H9 (cell line): ENCODE measurements at regions not wholly inside any gene's neighbourhood (a gene's known extent, or its start where the extent isn't known, plus 50 kb on each side); places are given as distances from the start of the nearest gene placed in this dataset.

Experiments used
- DNase-seq: peaks from one replicate; pipeline ENCODE4 v3.0.0-alpha.2; 2017
- H2AFZ ChIP-seq: one replicate; pipeline ENCODE4 v1.6.1; 2013; ENCODE audit warnings: mild to moderate bottlenecking, low read length, control low read depth, moderate library complexity
- H2AK5ac ChIP-seq: 2 replicates; pipeline ENCODE4 v1.6.1; 2013; ENCODE audit warnings: low read length, control low read depth, mixed read lengths; ENCODE audit not compliant: insufficient read length
- H2BK120ac ChIP-seq: one replicate; pipeline ENCODE4 v1.6.1; 2013; ENCODE audit warnings: low read depth, mild to moderate bottlenecking, low read length, control low read depth, inconsistent platforms; ENCODE audit not compliant: poor library complexity, severe bottlenecking
- H2BK12ac ChIP-seq: 2 replicates; pipeline ENCODE4 v1.6.1; 2013; ENCODE audit warnings: low read length, control low read depth, mixed read lengths, low read depth; ENCODE audit not compliant: insufficient read length
- H2BK15ac ChIP-seq: 2 replicates; pipeline ENCODE4 v1.6.1; 2013; ENCODE audit warnings: low read depth, low read length, control low read depth
- H2BK20ac ChIP-seq: one replicate; pipeline ENCODE4 v1.6.1; 2013; ENCODE audit warnings: low read depth, mild to moderate bottlenecking, low read length, control low read depth, inconsistent platforms; ENCODE audit not compliant: poor library complexity, severe bottlenecking
- H2BK5ac ChIP-seq: 2 replicates; pipeline ENCODE4 v1.6.1; 2013; ENCODE audit warnings: low read length, control low read depth, mixed read lengths; ENCODE audit not compliant: insufficient read length
- H3K14ac ChIP-seq: 2 replicates; pipeline ENCODE4 v1.6.1; 2013; ENCODE audit warnings: low read length, control low read depth; ENCODE audit not compliant: insufficient read depth
- H3K18ac ChIP-seq: 2 replicates; pipeline ENCODE4 v1.6.1; 2013; ENCODE audit warnings: low read depth, mild to moderate bottlenecking, mixed read lengths, low read length, control low read depth; ENCODE audit not compliant: insufficient read length
- H3K23ac ChIP-seq: 2 replicates; pipeline ENCODE4 v1.6.1; 2013; ENCODE audit warnings: low read length, control low read depth, mixed read lengths, low read depth; ENCODE audit not compliant: insufficient read length
- H3K23me2 ChIP-seq: 2 replicates; pipeline ENCODE4 v1.6.1; 2013; ENCODE audit warnings: low read depth, mild to moderate bottlenecking, mixed read lengths, low read length, control low read depth; ENCODE audit not compliant: insufficient read length, poor library complexity, severe bottlenecking
- H3K27ac ChIP-seq: 2 replicates; pipeline ENCODE4 v1.5.1; 2013; ENCODE audit warnings: low read length, control low read depth, mixed read lengths, low read depth; ENCODE audit not compliant: insufficient read length
- H3K27me3 ChIP-seq: 2 replicates; pipeline ENCODE4 v1.6.1; 2013; ENCODE audit warnings: low read length, control low read depth, inconsistent platforms; ENCODE audit not compliant: insufficient read depth
- H3K4ac ChIP-seq: 2 replicates; pipeline ENCODE4 v1.6.1; 2013; ENCODE audit warnings: low read depth, mild to moderate bottlenecking, control low read depth, inconsistent platforms, low read length, moderate library complexity
- H3K4me1 ChIP-seq: 2 replicates; pipeline ENCODE4 v1.6.1; 2013; ENCODE audit warnings: low read length, control low read depth, inconsistent platforms; ENCODE audit not compliant: insufficient read depth
- H3K4me2 ChIP-seq: 2 replicates; pipeline ENCODE4 v1.6.1; 2013; ENCODE audit warnings: low read length, control low read depth, mixed read lengths; ENCODE audit not compliant: insufficient read length, insufficient read depth
- H3K56ac ChIP-seq: 2 replicates; pipeline ENCODE4 v1.6.1; 2013; ENCODE audit warnings: low read depth, mild to moderate bottlenecking, mixed read lengths, low read length, control low read depth; ENCODE audit not compliant: insufficient read length
- H3K79me1 ChIP-seq: 2 replicates; pipeline ENCODE4 v1.6.1; 2013; ENCODE audit warnings: low read depth, mild to moderate bottlenecking, moderate library complexity, low read length, control low read depth, inconsistent platforms; ENCODE audit not compliant: insufficient read depth, poor library complexity, severe bottlenecking
- H3K79me2 ChIP-seq: 2 replicates; pipeline ENCODE4 v1.6.1; 2013; ENCODE audit warnings: low read length, control low read depth, inconsistent platforms; ENCODE audit not compliant: insufficient read depth
- H3K9ac ChIP-seq: 2 replicates; pipeline ENCODE4 v1.6.1; 2013; ENCODE audit warnings: low read length, control low read depth, mixed read lengths; ENCODE audit not compliant: insufficient read length; ENCODE audit errors: extremely low read depth
- H3K9me3 ChIP-seq: one replicate; pipeline ENCODE4 v1.6.1; 2013; ENCODE audit warnings: low read depth, low read length, inconsistent platforms; ENCODE audit not compliant: control insufficient read depth
- H3T11ph ChIP-seq: one replicate; pipeline ENCODE4 v1.6.1; 2013; ENCODE audit warnings: mild to moderate bottlenecking, low read length, control low read depth, inconsistent platforms
- H4K20me1 ChIP-seq: one replicate; pipeline ENCODE4 v1.6.1; 2013; ENCODE audit not compliant: control insufficient read depth, insufficient read length, insufficient read depth
- H4K5ac ChIP-seq: 2 replicates; pipeline ENCODE4 v1.6.1; 2013; ENCODE audit warnings: low read depth, mild to moderate bottlenecking, mixed read lengths, low read length, control low read depth; ENCODE audit not compliant: insufficient read length
- H4K8ac ChIP-seq: replicated peaks from 2 replicates; pipeline ENCODE4 v1.6.1; 2013; ENCODE audit warnings: low read length, control low read depth, mixed read lengths, low read depth; ENCODE audit not compliant: insufficient read length
- H4K91ac ChIP-seq: 2 replicates; pipeline ENCODE4 v1.6.1; 2013; ENCODE audit warnings: low read depth, mild to moderate bottlenecking, moderate library complexity, mixed read lengths, low read length, control low read depth; ENCODE audit not compliant: insufficient read length
- H3K27ac Mint-ChIP-seq, 3 experiments: 2 replicates in 2 of 3; 3 replicates in 1 of 3; pipeline ENCODE4 v1.8.0; 2020 to 2021; ENCODE audit warnings: mixed read lengths in 3 of 3, mild to moderate bottlenecking in 1 of 3, moderate library complexity in 1 of 3
- H3K27me3 Mint-ChIP-seq: 2 replicates; pipeline ENCODE4 v1.8.0; 2021; ENCODE audit warnings: low read depth, mild to moderate bottlenecking, moderate library complexity, mixed read lengths
- H3K36me3 Mint-ChIP-seq, 3 experiments: 2 replicates in 2 of 3; 3 replicates in 1 of 3; pipeline ENCODE4 v1.8.0; 2020 to 2021; ENCODE audit warnings: low read depth in 3 of 3, mixed read lengths in 3 of 3; ENCODE audit not compliant: insufficient read depth in 1 of 3
- H3K4me1 Mint-ChIP-seq, 2 experiments: 2 replicates each; pipeline ENCODE4 v1.8.0; 2020; ENCODE audit warnings: mixed read lengths in 2 of 2
- H3K4me3 Mint-ChIP-seq, 2 experiments: 2 replicates in 1 of 2; 3 replicates in 1 of 2; pipeline ENCODE4 v1.8.0; 2020 to 2021; ENCODE audit warnings: mild to moderate bottlenecking in 2 of 2, mixed read lengths in 2 of 2, moderate library complexity in 1 of 2
- H3K9me3 Mint-ChIP-seq, 2 experiments: 2 replicates in 1 of 2; 3 replicates in 1 of 2; pipeline ENCODE4 v1.8.0; 2020; ENCODE audit warnings: mild to moderate bottlenecking in 2 of 2, mixed read lengths in 2 of 2, moderate library complexity in 1 of 2
- CTCF ChIP-seq: fragments of 200-600 bp; sonication (generic); conservative IDR thresholded peaks from 3 replicates; pipeline ENCODE4 v1.8.0; 2021; ENCODE audit warnings: antibody characterized with exemption, mild to moderate bottlenecking
- WGBS: extraction: QIAGEN DNeasy Blood & Tissue Kit; methylation state at CpG from one replicate; pipeline ENCODE4 v1.1.7; 2013; ENCODE audit warnings: missing lambda C conversion rate, low lambda C conversion rate, mixed read lengths; ENCODE audit not compliant: insufficient read length; ENCODE audit errors: extremely low coverage; 5-methylcytosine and 5-hydroxymethylcytosine counted together

- H3K4me1 Mint-ChIP-seq = no peaks in the 10 kb centered on the region
- no peaks in the 10 kb centered on the region for H3K23me2 ChIP-seq
- no peaks in the 10 kb centered on the region for H4K20me1 ChIP-seq
- H3K9me3 ChIP-seq = no peaks in the 10 kb centered on the region
- no peak overlapping the region for H3K9ac ChIP-seq
- no peak overlapping the region for H4K8ac ChIP-seq
- H2BK15ac ChIP-seq = no peak overlapping the region
- no peak overlapping the region for H3K4me2 ChIP-seq
- no peak overlapping the region for H3K27ac ChIP-seq
- no peak for DNase-seq
- H2BK20ac ChIP-seq = no peak overlapping the region
- no peak overlapping the region for H2AFZ ChIP-seq
- no peak overlapping the region for H2BK5ac ChIP-seq
- H3K18ac ChIP-seq = no peak overlapping the region
- H3K4ac ChIP-seq = no peak overlapping the region
- WGBS = no CpG with 5 or more reads among the region's 5 CpGs
- H2AK5ac ChIP-seq = no peak overlapping the region
- no peak overlapping the region for H3T11ph ChIP-seq
- no peak overlapping the region for H3K56ac ChIP-seq
- H3K36me3 Mint-ChIP-seq = no peaks in the 10 kb centered on the region
- H2BK120ac ChIP-seq = no peak overlapping the region
- no peaks in the 10 kb centered on the region for H3K79me1 ChIP-seq
- H3K4me3 Mint-ChIP-seq = no peak overlapping the region
- H3K4me1 ChIP-seq = no peaks in the 10 kb centered on the region
- no peaks in the 10 kb centered on the region for H3K79me2 ChIP-seq
- no peak overlapping the region for H4K91ac ChIP-seq
- no peak overlapping the region for H3K14ac ChIP-seq
- H3K27me3 Mint-ChIP-seq = no peaks in the 10 kb centered on the region; the same call in 1 of the 2 replicates
- H2BK12ac ChIP-seq = no peak overlapping the region
- TF ChIP-seq CTCF = no peak
- no peak overlapping the region for H3K23ac ChIP-seq
- no peaks in the 10 kb centered on the region for H3K27me3 ChIP-seq
- H3K27ac Mint-ChIP-seq = no peak overlapping the region
- H3K9me3 Mint-ChIP-seq = no peaks in the 10 kb centered on the region
- H4K5ac ChIP-seq = no peak overlapping the region
Measured at GRCh38 chr4:111281219-111281618, 658.3 kb upstream of the PITX2 start.
